Midbrain (tissue), 1 donor: ENCODE measurements at regions not wholly inside any gene's neighbourhood (a gene's known extent, or its start where the extent isn't known, plus 50 kb on each side); places are given as distances from the start of the nearest gene placed in this dataset.
A peak's percentile ranks its signal among the peaks of the same experiment; 100 is the strongest.

Source experiments
- DNase-seq: peaks from one replicate; lab custom pipeline; 2025; lab: John Stamatoyannopoulos, UW

GRCh38 chr15:61530769-61531168 is 301.7 kb upstream of the RORA start:
- no peak for DNase-seq

- DNase-seq = no peak
Observed at GRCh38 chr15:61528581-61528910, 299.4 kb upstream of the RORA start.

- DNase-seq = no peak
Observed at GRCh38 chr15:61527836-61528580, 298.9 kb upstream of the RORA start.

GRCh38 chr15:61524545-61524944 is 295.4 kb upstream of the RORA start:
- no peak for DNase-seq

GRCh38 chr15:61524086-61524485 is 295.0 kb upstream of the RORA start:
- DNase-seq = no peak

- DNase-seq = no peak
Observed at GRCh38 chr15:61522411-61522810, 293.3 kb upstream of the RORA start.

- no peak for DNase-seq
Observed at GRCh38 chr15:61521953-61522352, 292.9 kb upstream of the RORA start.

GRCh38 chr15:61519296-61519695 is 290.2 kb upstream of the RORA start:
- no peak for DNase-seq

GRCh38 chr15:61518191-61518950 is 289.3 kb upstream of the RORA start:
- no peak for DNase-seq

GRCh38 chr15:61517776-61518175 is 288.7 kb upstream of the RORA start:
- no peak for DNase-seq

- no peak for DNase-seq
Observed at GRCh38 chr15:61517335-61517734, 288.2 kb upstream of the RORA start.

GRCh38 chr15:61511756-61512155 is 282.7 kb upstream of the RORA start:
- DNase-seq = no peak

- DNase-seq = no peak
Observed at GRCh38 chr15:61511089-61511488, 282.0 kb upstream of the RORA start.

GRCh38 chr15:61509327-61509840 is 280.3 kb upstream of the RORA start:
- DNase-seq = no peak

GRCh38 chr15:61503383-61503969 is 274.4 kb upstream of the RORA start:
- DNase-seq = no peak

GRCh38 chr15:61501815-61502389 is 272.8 kb upstream of the RORA start:
- DNase-seq = no peak

- no peak for DNase-seq
Observed at GRCh38 chr15:61500951-61501620, 272.0 kb upstream of the RORA start.

- no peak for DNase-seq
Observed at GRCh38 chr15:61500523-61500922, 271.4 kb upstream of the RORA start.

- DNase-seq = peak; percentile 49
Observed at GRCh38 chr15:61499376-61499775, 270.3 kb upstream of the RORA start.

- no peak for DNase-seq
Observed at GRCh38 chr15:61489571-61489970, 260.5 kb upstream of the RORA start.

- DNase-seq = no peak
Observed at GRCh38 chr15:61483599-61483998, 254.5 kb upstream of the RORA start.

GRCh38 chr15:61481886-61482285 is 252.8 kb upstream of the RORA start:
- DNase-seq = no peak
